OCI-LY3 (cell line): ENCODE measurements at regions not wholly inside any gene's neighbourhood (a gene's known extent, or its start where the extent isn't known, plus 50 kb on each side); places are given as distances from the start of the nearest gene placed in this dataset.

Source experiments
- CTCF ChIP-seq: fragments of 200-600, 300-600 bp; sonication (generic); IDR thresholded peaks from 2 replicates; pipeline ENCODE4 v1.5.1; 2014; ENCODE audit warnings: antibody characterized with exemption, low read length, low read depth
- EZH2phosphoT487 ChIP-seq: fragments of 200-600 bp; shearing (Covaris generic); IDR thresholded peaks from 2 replicates; pipeline ENCODE4 v1.6.1; 2018; ENCODE audit warnings: antibody characterized with exemption, mixed run types, low read depth

GRCh38 chr16:72552654-72553053 is 380.7 kb upstream of the PMFBP1 start:
- no peak for TF ChIP-seq CTCF
- TF ChIP-seq EZH2phosphoT487 = no peak
